Stimulated activated CD8-positive, alpha-beta memory T cell treated with anti-CD3 and anti-CD28 coated beads, Interleukin-4, amount 100 ng/mL, for 24 hours (primary cell): ENCODE measurements at regions not wholly inside any gene's neighbourhood (a gene's known extent, or its start where the extent isn't known, plus 50 kb on each side); places are given as distances from the start of the nearest gene placed in this dataset.
"Not testable (repeated sequence)": the region's sequence is repeated elsewhere in the genome, so short reads cannot be mapped to it uniquely, and the experiment has no call there.

ENCODE experiments used
- DNase-seq: peaks from one replicate; pipeline ENCODE4 v3.0.0-alpha.2; 2020; ENCODE audit warnings: low read depth

- no peak for DNase-seq
Observed at GRCh38 chr1:66460776-66461175, 73.2 kb upstream of the SGIP1 start.

- DNase-seq, result no peak
Observed at GRCh38 chr1:66462313-66462712, 71.6 kb upstream of the SGIP1 start.

- DNase-seq, result no peak
Observed at GRCh38 chr1:66464351-66464750, 69.6 kb upstream of the SGIP1 start.

- DNase-seq, result no peak
Observed at GRCh38 chr1:66464802-66465201, 69.2 kb upstream of the SGIP1 start.

- DNase-seq, result not testable (repeated sequence)
Observed at GRCh38 chr1:66466695-66467094, 67.3 kb upstream of the SGIP1 start.

GRCh38 chr1:66468722-66469121 lies 65.2 kb upstream of the SGIP1 start:
- no peak for DNase-seq

GRCh38 chr1:66475940-66476339 lies 58.0 kb upstream of the SGIP1 start:
- no peak for DNase-seq

GRCh38 chr1:66476774-66477173 lies 57.2 kb upstream of the SGIP1 start:
- no peak for DNase-seq

GRCh38 chr1:66478116-66478515 lies 55.8 kb upstream of the SGIP1 start:
- no peak for DNase-seq

- DNase-seq, result no peak
Observed at GRCh38 chr1:66480162-66480561, 53.8 kb upstream of the SGIP1 start.

- DNase-seq, result not testable (repeated sequence)
Observed at GRCh38 chr1:66481215-66481614, 52.7 kb upstream of the SGIP1 start.
